ENCODE measurements at regions not wholly inside any gene's neighbourhood (a gene's known extent, or its start where the extent isn't known, plus 50 kb on each side); places are given as distances from the start of the nearest gene placed in this dataset.

GRCh38 chr11:115921540-115921939 lies 417.3 kb upstream of the CADM1 start:
- no peak for DNase-seq (ENCODE audit: low read depth in 2 of 2, low spot score in 1 of 2)

- no peak for DNase-seq (ENCODE audit: low read depth in 2 of 2, low spot score in 1 of 2)
Measured at GRCh38 chr11:115920841-115921480, 416.7 kb upstream of the CADM1 start.

DNA sequence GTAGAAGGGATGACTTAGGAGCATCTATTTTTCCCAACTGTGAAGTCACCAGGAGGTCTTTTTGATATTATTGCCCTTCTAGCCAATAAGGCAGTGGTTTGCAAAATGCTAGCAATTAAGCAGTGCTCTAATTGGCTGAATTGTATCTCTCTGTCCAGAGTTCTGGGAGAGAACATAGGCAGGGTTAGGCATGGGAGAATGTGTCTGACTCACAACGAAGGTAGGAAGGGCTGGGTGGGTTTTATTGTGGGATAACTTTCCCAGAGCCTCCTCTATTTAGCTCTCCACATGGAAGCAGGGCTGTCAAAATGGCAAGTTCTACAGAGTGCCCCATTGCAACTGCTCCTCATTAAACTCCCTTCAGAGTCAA lies 415.9 kb upstream of the CADM1 start:
- no peak for DNase-seq (ENCODE audit: low read depth in 2 of 2, low spot score in 1 of 2)

DNA sequence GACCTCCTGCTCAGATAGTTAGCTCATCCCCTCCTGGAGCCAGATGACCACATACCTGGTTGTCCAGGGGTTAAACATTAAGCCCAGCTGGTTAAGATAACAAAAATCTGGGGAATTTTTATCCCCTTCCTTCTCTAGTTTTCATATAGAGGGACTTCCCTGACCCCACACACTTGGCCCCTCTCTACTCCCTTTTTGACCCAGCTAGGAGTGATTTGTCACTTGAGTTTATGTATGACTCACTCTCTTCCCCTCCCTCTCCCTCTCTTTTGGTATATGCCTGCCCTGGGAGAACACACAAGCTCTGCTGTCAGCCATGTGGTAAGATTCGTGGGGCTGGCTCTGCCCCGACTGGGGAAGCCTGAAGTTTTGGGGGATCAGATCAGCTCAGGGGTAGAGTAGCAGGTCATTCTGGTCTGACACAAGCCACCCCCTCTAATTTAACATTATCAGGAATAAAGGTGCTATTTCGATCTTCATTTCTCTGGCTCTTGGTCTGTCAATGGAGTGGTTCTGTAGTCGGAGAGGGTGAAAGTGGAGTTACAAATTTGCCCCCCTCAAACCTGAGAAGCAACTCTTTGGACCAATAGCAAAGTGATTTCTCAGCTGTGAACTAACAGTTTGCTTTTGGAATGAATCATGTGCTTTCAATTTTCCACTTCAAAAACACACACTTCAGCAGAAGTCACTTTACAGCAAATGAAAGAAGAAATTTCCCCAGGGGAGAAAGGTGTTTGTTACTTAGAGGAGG lies 415.3 kb upstream of the CADM1 start:
- no peak for DNase-seq (ENCODE audit: low read depth in 2 of 2, low spot score in 1 of 2)

- no peak for DNase-seq (ENCODE audit: low read depth in 2 of 2, low spot score in 1 of 2)
Measured at GRCh38 chr11:115918576-115918975, 414.4 kb upstream of the CADM1 start.

DNA sequence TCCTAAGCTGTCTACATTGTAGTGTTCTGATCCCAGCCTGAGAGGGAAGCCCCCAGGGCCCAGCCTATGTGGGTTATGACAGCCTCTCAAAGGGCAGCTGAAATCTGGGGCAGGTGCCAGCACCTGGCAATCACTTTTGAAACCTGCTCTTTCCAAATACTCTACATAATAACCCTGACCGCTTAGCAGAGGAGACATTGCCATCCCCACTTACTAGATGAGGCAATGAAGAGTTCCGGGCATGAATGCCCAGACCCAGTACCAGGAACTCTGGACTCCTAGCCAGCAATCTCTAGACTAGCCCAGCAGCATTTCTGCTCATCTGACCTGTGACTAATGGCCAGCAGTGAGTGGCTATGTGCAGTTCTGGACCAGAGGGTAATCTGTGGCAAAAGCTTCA lies 412.4 kb upstream of the CADM1 start:
- DNase-seq (ENCODE audit: low read depth in 2 of 2, low spot score in 1 of 2) = no peak

DNA sequence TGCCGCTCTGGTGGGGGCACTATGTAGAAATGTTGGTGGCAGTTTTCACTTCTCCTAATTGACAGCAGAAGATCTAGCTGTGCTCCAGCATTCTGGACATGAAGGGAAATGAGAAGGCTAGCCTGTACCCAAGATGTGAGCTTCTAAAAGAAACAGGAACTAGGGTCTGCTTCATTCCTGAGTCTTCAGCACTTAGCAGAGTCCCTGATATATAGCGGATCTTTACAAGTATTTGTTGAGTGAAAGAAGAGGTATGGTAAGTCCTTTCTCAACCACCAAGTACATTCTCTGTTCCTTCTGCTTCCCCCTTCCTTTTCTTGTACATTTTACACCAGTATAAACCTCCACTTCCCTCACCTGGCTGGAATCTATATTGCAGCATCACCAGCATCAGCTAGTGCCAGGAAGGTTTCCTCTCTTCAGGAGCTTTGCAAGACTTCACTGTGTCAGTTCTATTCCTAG lies 408.3 kb upstream of the CADM1 start:
- DNase-seq (ENCODE audit: low read depth in 2 of 2, low spot score in 1 of 2) = no peak

- DNase-seq (ENCODE audit: low read depth in 2 of 2, low spot score in 1 of 2) = no peak
Measured at GRCh38 chr11:115911613-115912346, 407.6 kb upstream of the CADM1 start.

DNA sequence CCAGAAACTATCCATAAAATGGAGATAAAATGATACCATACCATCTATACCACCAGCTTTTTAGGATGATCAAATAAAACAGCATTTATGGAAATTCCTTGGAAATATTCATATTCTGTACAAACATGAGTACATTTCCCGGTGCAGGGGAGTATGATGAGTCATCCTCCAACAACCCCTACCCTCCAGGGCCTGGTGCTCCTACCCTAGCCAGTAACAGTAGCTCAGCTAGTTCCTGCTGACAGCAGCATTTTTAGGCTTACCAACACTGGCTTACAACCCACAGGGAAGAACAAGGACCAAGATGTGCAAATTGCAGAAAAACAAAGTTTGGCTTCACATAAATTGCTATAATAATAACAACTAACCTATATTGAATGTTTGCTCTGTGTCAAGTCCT lies 406.2 kb upstream of the CADM1 start:
- no peak for DNase-seq (ENCODE audit: low read depth in 2 of 2, low spot score in 1 of 2)

DNA sequence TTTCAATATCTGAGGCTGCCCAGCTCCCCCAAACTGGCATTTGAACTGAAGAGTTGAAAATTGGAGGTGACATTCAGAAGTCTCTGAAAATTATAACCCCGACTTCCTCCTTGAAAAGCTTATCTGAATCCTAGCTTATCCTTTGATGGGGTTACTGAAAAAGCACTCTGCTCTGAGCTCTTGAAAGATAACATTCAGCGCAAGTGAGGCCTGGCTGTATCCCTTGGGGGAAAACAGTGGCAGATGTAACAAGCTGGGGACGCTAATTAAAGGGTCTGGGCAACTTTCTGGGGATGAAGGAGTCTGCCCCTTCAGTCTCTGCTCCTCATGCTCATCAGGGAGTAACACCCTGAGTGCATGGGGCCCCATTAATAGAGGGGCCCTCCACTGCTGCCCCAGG lies 402.0 kb upstream of the CADM1 start:
- no peak for DNase-seq (ENCODE audit: low read depth in 2 of 2, low spot score in 1 of 2)

DNA sequence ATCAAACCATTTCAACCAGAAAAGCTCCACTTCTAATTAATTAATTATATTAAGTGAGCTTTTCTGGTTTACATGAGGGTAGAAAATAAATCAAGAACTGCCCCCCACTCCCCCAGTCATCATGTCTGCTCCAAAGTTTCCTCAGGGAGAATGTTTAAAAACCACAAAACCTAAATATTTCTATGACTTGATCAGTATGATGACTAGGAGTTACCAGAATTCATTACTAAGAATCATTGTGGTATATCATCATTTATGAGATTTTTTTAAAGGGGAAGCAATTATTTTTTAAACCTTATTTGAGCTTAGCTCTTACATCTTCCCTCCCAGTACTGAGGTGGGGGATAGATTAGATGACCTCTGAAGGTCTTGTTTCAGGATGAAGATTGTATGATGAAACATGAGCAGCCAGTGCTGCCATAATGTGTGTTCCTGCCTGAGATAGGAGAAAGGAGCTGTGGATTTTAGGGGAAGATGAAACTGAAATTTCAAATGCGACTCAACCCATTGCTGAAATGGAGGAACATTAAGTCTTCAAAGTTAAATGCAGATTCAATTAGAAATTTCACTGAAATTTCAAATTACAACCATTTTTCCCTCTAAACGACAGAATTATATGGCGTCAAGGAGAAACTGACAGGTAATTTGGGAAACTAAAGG lies 401.3 kb upstream of the CADM1 start:
- DNase-seq (ENCODE audit: low read depth in 2 of 2, low spot score in 1 of 2) = no peak

DNA sequence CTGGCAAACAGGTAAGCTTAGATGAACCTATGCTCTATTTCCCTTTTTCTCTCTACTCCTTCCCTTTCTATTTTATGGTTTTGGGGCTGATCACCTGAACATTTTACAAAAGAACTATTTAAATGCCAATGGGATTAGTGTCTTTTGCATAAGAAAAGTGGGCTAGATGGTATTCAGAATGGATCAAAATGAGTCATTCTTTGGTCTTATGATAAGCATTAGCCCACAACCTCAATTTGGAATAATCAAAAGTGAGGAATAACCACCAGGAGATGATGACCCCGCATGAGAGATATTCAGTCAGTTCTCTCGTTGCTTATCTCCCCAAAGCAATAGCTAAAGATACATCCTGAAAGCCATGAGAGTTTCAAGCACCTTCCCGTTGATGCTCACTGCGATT lies 399.0 kb upstream of the CADM1 start:
- DNase-seq (ENCODE audit: low read depth in 2 of 2, low spot score in 1 of 2) = no peak

- no peak for DNase-seq (ENCODE audit: low read depth in 2 of 2, low spot score in 1 of 2)
Measured at GRCh38 chr11:115901069-115901468, 396.9 kb upstream of the CADM1 start.

DNA sequence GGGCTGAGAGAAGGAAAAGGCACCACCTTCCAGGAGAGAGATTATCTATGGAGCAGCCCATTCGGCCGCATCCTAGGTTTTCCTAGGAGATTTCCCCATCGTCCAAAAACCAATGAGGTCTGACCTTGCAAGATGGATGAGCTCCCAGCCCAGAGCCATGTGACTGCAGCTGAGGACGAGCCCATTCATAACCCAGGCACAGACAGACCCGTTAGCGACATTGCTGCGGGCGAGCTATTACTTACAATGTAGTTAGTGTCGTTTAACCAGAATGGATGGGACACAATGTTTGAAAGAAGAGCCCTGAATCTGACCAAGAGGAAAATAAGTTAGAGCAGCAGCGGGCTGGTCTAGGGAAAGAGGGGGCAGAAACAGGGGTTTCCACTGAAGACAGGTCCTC lies 395.9 kb upstream of the CADM1 start:
- DNase-seq (ENCODE audit: low read depth in 2 of 2, low spot score in 1 of 2) = no peak

DNA sequence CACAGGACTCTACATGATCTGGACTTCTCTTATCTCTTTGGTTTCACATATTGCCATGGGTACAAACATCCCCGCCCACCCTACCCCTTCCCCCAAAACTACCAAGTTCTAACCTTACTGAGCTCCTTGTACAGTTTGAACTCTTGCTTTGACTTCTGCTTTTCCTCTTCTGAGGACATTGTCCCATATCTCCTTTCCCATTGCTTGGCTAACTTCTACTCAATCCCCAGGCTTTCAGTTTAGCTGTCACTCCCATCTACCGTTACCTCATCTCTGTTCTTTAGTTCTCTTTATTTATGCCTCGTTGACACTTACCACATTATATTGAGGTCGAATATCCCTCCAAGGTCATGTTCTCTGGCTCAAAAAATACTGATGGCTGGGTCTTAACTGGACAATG lies 393.5 kb upstream of the CADM1 start:
- no peak for DNase-seq (ENCODE audit: low read depth in 2 of 2, low spot score in 1 of 2)

GRCh38 chr11:115896084-115896483 lies 391.9 kb upstream of the CADM1 start:
- no peak for DNase-seq (ENCODE audit: low read depth in 2 of 2, low spot score in 1 of 2)

- DNase-seq (ENCODE audit: low read depth in 2 of 2, low spot score in 1 of 2) = no peak
Measured at GRCh38 chr11:115895594-115895993, 391.4 kb upstream of the CADM1 start.

DNA sequence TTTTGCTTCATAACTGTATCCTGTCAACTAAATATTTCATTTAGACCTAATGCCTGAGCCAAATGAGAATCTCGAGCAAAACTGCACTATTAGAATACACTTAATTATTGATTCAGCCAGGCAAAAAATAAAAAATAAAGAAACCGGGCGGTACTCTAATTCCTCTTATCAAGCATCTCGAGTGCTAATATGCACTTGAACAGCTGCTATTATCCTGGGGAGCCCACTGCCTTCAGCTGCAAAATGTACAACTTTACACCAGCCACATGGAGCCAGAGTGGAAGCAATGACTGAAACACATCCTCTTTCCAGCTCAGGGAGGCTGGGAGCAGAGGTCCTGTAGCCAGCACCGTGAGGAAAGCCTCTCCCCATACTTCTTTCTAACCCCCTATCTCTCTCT lies 390.0 kb upstream of the CADM1 start:
- no peak for DNase-seq (ENCODE audit: low read depth in 2 of 2, low spot score in 1 of 2)

- DNase-seq (ENCODE audit: low read depth in 2 of 2, low spot score in 1 of 2) = no peak
Measured at GRCh38 chr11:115893461-115894099, 389.4 kb upstream of the CADM1 start.

GRCh38 chr11:115892016-115892415 lies 387.8 kb upstream of the CADM1 start:
- no peak for DNase-seq (ENCODE audit: low read depth in 2 of 2, low spot score in 1 of 2)

- DNase-seq (ENCODE audit: low read depth in 2 of 2, low spot score in 1 of 2) = no peak
Measured at GRCh38 chr11:115891581-115891980, 387.4 kb upstream of the CADM1 start.
